GM23338 (cell line): ENCODE measurements at regions not wholly inside any gene's neighbourhood (a gene's known extent, or its start where the extent isn't known, plus 50 kb on each side); places are given as distances from the start of the nearest gene placed in this dataset.

Experiments used
- CREB1 ChIP-seq: fragments of 250-450 bp; sonication (Bioruptor Pico); IDR thresholded peaks from 2 replicates; pipeline ENCODE4 v1.5.0; 2020; ENCODE audit warnings: low read depth, mild to moderate bottlenecking, moderate library complexity
- CTCF ChIP-seq, 2 experiments: fragments of 200-600 bp in 1 of 2; sonication (generic) in 1 of 2; conservative IDR thresholded peaks; 2 replicates each; pipeline versions ENCODE4 v1.5.1 to v1.6.1; 2016 to 2017; ENCODE audit warnings: antibody characterized with exemption in 2 of 2, low read depth in 2 of 2, mild to moderate bottlenecking in 2 of 2, moderate library complexity in 1 of 2
- ETS1 ChIP-seq: IDR thresholded peaks from 2 replicates; pipeline ENCODE4 v1.6.1; 2016; ENCODE audit warnings: antibody characterized with exemption
- EZH2 ChIP-seq: fragments of 200-600 bp; sonication (generic); IDR thresholded peaks from one replicate; pipeline ENCODE4 v1.8.0; 2017; ENCODE audit warnings: antibody characterized with exemption, mild to moderate bottlenecking, low read depth; ENCODE audit not compliant: unreplicated experiment
- EZH2phosphoT487 ChIP-seq: fragments of 200-600 bp; sonication (generic); IDR thresholded peaks from one replicate; pipeline ENCODE4 v1.8.1; 2018; ENCODE audit warnings: antibody characterized with exemption; ENCODE audit not compliant: unreplicated experiment
- JUNB ChIP-seq: IDR thresholded peaks from one replicate; pipeline ENCODE4 v1.6.1; 2016; ENCODE audit warnings: antibody characterized with exemption; ENCODE audit not compliant: unreplicated experiment
- POLR2AphosphoS5 ChIP-seq: IDR thresholded peaks from 2 replicates; pipeline ENCODE4 v1.6.1; 2016; ENCODE audit warnings: antibody characterized with exemption, low read depth
- REST ChIP-seq: IDR thresholded peaks from one replicate; pipeline ENCODE4 v1.6.1; 2018; ENCODE audit warnings: antibody characterized with exemption; ENCODE audit not compliant: unreplicated experiment

GRCh38 chr2:128504246-128505149 lies 185.8 kb upstream of the HS6ST1 start:
- no peak for TF ChIP-seq CTCF (conservative IDR thresholded peaks at IDR 0.05; ENCODE audit: low read depth in 2 of 2)
- no peak for TF ChIP-seq POLR2AphosphoS5
- no peak for TF ChIP-seq EZH2
- TF ChIP-seq REST: no peak
- TF ChIP-seq CREB1 (CRISPR knock-in tag): no peak
- TF ChIP-seq ETS1: no peak
- no peak for TF ChIP-seq EZH2phosphoT487
- no peak for TF ChIP-seq JUNB
